ENCODE measurements at regions not wholly inside any gene's neighbourhood (a gene's known extent, or its start where the extent isn't known, plus 50 kb on each side); places are given as distances from the start of the nearest gene placed in this dataset.

DNA sequence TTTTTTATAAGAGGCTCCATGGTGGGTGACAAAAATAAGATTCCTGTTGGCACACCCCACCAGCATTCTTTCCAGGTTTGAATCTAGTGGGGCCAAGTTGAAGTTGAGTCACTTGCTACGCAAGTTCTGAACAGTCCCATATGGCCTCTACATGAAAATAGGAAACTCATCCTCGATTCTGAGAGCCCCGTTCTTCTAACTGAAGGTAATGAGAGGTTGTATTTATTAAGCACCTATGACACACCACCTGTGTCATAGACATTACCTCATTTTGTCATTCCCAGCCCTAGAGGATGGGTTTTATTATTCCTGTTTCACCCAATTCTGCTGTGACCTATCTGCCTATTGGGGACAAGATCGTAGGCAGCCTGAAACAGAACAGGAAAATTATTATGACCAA is 131.7 kb downstream of the ACTL7B start:
- FAIRE-seq (no peak), DNase-seq (ENCODE audit: insufficient read length, low spot score) (no peak)

DNA sequence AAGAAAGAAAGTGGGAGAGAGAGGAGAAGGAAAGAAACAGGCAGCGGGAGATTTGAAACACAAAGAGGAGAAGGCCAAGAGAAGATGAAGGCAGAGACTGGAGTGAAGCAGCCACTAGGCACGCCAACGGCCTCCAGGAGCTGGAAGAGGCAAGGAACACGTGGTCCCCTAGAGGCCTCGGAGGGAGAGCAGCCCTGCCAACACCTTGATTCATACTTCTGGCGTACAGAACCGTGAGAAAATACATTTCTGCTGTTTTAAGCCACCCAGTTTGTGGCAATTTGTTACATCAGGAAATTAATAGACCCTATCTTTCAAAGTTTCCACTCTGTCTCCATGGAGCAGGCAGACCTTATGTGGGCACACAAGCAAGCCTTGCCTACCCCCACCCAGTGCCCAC is 133.4 kb downstream of the ACTL7B start:
- DNase-seq (ENCODE audit: insufficient read length, low spot score) (no peak), FAIRE-seq (no peak)

DNA sequence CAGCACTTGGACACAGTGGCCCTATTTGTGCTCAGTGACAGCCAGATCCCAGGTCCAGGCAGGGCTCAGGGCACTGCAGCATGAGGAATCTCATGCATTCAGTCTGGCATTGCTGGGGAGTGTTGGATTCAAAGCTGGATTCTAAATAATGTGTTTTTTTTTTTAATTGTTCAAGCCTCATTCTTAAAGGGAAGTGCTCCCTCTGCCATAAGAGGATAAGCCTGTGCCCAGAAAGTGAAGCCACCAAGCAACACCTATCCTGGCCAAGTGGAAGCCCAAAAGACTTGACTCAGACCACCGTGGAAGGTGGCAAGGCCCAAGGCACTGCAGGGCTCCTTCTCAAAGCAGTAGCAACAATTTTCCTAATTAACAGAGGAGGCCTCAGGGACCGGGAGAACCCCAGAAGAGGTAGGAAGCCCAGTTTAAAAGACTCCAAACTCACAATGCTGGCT is 135.6 kb downstream of the ACTL7B start:
- no peak for FAIRE-seq

DNA sequence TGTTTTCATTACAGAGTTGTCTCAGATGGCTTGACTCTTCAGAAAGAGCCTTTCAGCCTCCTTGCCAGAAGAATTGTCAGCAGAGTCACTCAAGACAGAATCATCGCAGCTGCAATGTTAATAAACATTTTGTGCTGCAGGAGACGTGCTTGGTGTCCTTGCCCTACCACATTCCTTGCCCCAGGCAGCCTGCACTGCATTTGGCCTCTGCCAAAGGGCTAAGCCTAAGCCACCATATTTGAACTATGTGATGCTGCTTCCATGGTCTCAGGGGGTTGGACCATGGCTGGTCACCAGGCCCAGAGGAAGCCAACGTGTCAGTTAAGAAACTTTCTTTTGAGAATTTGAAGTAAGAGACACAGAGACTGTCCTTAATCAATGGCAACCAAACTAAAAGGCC is 145.4 kb downstream of the ACTL7B start:
- no peak for FAIRE-seq
- no peak for DNase-seq (ENCODE audit: insufficient read length, low spot score)

More for the DNA sequence above, 135.6 kb downstream of the ACTL7B start:
- DNase-seq (ENCODE audit: insufficient read length, low spot score) = no peak

DNA sequence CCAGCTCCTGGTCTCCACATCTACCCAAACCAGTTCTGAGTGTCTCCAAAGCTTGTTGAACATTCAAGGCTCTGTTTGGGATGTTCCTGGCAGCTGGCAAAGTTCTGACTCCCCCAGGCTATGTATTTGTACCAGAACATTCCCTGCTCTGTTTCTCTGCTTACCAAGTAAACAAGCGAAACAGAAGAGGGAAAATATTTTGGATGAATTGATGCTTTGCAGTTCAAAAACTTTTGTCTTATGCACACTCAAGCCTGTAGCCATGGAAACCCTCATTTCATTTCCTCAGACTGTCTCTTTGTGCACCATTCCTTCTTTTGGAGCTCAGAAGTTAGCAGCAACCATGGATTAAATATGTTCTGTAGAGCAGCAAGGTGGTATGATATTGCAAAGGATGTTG is 145.8 kb downstream of the ACTL7B start:
- DNase-seq (ENCODE audit: insufficient read length, low spot score) (no peak), FAIRE-seq (no peak)

DNA sequence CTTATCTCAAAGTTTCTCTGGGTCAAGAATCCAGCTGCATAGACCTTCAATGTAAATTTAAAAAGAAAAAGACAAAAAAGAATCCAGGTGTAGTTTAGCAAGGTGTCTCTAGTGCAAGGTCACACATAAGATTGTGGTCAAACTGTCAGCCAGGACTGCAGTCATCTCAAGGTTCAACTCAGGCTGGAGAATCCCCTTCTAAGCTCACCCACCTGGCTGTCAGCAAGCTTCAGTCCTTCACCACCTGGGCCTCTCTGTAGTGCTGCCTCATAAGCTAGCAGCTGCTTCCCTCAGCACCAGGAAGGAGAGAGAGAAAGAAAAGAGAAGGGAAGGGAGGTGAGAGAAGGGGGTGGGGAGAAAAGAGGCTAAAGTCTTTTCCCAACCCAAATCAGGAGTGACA is 146.7 kb downstream of the ACTL7B start:
- no peak for DNase-seq (ENCODE audit: insufficient read length, low spot score)
- no peak for FAIRE-seq

DNA sequence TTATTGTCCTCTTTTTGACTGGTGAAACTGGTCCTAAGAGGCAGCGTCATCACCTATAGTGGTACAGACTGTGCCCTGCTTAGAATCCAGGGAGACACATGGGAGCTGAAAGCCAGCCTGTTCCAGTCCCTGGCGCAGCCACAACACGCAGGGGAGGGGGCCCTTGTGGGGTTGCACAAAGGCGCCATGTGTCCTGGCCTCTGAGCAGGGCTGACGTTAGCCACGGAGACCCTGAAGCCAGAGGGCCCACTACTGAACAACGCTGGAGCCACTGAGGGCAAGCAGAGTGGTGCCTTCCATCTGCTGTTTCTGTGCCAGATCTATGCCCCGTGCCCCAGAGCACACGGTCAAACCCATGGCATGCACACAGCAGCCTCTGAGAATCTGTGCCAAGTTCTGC is 147.3 kb downstream of the ACTL7B start:
- DNase-seq (ENCODE audit: insufficient read length, low spot score) (no peak), FAIRE-seq (no peak)

DNA sequence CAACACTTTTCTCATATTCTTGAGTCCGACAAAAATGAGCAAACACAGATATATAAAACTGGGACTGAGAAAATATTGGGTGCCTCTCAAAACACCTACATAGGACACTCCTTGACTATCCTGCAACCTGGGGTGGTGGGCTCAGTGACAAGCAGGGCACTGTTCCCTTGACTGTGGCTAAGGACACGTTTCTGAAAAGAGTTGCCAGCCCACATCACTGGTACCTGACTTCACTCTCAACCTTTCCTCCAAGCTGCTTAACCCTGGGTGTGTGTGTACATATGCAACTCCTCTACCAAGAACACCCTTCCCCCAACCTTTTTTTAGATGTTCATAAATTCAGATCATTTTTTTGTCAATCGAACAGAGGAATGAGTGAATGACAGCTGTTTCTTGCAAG is 148.7 kb downstream of the ACTL7B start:
- no peak for DNase-seq (ENCODE audit: insufficient read length, low spot score)

DNA sequence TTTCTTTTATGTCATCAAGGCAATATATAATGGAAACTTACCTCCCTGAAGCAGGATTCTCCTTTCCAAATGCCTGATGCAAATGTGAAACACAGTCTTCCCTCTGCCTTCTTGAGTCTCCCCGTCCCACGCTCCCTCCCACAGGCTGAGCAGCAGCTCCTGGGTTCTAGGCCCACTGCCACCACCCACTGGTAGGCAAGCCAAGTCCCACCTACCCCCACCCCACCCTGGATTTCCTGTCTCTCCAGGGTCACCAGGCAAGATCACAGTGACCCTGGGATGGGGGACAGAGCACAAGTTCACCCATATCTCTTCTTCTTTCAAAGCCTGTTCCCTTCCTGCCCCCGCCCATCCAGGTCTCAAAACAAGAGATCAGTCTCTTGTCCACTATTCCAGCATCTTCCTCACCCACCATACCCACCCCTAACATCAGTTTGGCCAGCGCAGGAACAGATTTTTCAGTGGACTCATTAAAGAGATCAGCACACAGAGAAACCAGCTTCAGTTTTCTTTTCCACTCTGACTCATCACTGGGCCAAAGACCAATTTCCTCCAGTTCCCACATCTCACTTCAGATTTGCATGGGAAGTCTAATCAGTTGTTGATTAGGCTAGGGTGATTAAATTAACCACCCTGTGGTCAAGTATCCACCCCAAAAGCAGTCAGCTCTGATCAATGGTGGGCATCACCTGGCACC is 151.5 kb downstream of the ACTL7B start:
- DNase-seq (ENCODE audit: insufficient read length, low spot score) (no peak), FAIRE-seq (no peak)

More for the DNA sequence above, 148.7 kb downstream of the ACTL7B start:
- FAIRE-seq = no peak

DNA sequence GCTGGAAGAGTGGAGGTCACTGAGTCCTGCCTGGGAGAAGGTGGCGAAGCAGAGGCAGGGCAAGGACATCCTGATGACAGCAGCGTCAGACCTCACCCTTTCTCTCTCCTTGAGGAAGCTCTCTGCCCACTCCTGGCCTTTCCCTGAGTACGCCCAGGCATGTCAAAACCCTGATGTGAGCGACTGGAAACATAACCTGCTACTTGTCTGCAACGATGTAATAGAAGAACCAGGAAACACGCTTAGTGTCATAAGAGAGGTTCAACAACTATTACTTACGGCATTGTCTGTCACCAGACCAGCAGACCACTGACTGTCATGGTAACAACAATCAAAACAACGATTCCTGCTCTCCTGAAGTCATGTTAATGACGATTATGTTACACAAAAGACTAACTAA is 152.4 kb downstream of the ACTL7B start:
- no peak for FAIRE-seq
- no peak for DNase-seq (ENCODE audit: insufficient read length, low spot score)

DNA sequence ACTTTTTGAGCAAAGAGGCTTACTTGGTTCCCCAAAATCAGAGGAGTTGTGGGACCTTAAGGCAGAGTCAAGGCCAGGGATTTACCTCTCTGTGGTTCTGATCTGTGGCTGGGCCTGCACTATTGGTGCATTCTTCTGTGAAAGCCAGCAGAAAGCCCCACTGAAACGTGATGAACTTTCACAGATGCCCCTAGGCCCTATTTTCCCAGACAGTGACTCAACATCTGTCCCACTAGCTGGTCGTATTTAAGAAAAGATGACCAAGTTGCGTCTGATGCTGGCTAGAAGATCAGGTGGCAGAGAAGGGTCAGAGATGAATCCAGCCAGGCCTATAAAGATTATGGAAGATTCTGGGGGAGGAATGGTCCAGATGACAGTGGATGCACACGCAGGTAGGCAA is 153.1 kb downstream of the ACTL7B start:
- no peak for FAIRE-seq
- no peak for DNase-seq (ENCODE audit: insufficient read length, low spot score)

DNA sequence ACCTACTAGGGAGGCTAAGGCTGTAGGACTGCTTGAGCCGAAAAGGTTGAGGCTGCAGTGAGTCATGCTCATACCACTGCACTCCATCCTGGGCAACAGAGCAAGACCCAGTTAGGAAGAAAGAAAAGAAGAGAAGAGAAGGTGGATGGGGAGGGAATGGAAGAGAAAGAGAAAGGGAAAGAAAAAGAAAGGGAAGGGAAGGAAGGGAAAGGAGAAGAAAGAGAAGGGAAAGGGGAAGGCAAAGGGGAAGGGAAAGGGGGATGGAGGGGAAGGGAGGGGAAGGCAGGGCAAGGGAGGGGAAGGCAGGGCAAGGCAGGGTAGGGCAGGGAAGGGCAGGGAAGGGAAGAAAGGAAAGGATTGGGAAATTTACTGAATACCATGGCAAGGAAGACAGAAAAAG is 157.0 kb downstream of the ACTL7B start:
- no peak for FAIRE-seq
- no peak for DNase-seq (ENCODE audit: insufficient read length, low spot score)

DNA sequence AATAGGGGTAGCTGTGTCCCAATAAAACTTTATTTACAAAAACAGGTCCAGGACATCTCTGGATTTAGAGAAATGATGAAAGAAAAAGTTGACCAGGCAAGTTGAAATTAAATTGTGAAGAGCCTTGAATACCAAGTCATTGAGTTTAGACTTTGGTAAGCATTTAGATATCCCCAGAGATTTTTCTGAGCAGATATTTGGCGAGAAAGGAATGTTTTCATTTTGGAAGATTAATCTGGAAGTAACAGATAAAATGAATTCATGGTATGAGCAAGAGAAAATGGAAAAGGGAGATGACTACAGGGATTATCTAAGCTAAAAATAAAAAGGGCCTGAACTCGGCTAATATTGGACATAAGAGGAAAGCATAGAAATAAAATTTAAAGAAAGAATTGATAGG is 157.6 kb downstream of the ACTL7B start:
- FAIRE-seq = no peak
- no peak for DNase-seq (ENCODE audit: insufficient read length, low spot score)

DNA sequence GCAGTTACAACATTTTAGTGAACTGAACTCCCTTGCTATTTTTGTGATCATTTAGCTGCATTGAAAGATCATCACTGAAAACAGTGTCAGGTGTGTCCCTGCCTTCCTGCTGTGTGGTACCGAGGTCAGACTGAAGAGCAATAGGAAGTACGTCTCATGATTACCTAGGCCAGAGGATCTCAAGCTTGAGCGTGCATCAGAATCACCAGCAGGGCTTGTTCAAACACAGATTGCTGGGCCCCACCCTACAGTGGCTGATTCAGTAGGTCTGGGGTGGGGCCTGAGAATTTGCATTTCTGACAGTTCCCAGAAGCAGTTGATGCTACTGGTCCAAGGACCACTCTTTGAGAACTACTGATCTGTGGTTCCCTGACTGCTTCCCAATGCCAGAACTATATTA is 159.6 kb downstream of the ACTL7B start:
- DNase-seq (ENCODE audit: insufficient read length, low spot score) (no peak), FAIRE-seq (no peak)

DNA sequence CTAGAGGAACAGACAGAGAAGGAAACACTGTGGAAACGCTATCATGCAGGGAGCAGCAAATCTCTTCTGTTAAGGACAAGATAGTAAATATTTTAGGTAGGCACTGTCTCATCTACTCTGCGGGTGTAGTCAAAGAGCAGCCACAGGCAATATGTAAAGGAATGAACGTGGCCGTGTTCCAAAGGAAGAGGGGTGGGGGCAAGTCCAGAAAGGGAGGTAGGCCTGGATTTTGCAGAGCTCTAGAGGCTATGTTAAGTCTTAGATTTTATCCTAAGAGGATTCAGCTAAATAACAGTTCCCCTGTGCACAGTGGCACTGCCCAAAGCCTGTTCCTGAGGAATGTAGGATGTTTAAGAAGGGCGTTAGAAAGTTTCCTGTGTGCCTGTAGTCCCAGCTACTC is 161.6 kb downstream of the ACTL7B start:
- DNase-seq (ENCODE audit: insufficient read length, low spot score) (no peak), FAIRE-seq (no peak)

DNA sequence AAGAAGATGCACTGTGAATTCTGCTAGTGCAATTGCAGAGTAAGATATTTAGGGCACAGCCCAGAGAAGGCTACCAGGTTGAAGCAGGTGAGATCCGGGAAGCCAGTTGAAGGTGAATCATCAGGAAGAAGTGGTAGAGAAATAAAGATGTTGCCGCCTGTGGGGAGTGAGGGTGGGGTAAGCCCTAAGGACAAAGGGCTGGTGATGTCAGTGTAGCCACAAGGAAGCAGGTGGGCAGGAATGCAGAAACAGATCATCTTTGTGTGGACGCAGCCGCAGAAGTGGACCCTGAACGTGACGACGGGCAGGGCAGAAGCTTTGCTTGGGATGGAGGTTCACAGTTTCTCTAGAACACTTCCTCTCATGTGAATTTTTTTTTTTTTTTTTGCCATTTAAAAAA is 164.2 kb downstream of the ACTL7B start:
- no peak for DNase-seq (ENCODE audit: insufficient read length, low spot score)
- no peak for FAIRE-seq

DNA sequence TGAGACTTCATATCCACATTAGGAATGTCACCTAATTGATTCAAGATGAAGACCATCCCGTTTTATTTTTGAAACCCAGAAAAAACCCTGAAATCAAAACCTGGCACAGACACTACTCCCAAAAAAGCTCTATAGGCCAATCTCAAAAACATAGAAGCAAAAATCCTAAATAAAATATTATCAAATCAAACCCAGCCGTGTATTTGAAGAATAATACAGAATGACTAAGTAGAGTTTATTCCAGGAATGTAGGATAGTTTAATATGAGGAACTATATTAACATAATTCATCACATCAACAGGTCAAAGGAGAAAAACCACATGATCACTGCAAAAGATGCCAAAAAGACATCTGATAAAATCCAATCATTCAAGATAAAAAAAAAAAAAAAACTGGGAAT is 167.1 kb downstream of the ACTL7B start:
- no peak for FAIRE-seq

DNA sequence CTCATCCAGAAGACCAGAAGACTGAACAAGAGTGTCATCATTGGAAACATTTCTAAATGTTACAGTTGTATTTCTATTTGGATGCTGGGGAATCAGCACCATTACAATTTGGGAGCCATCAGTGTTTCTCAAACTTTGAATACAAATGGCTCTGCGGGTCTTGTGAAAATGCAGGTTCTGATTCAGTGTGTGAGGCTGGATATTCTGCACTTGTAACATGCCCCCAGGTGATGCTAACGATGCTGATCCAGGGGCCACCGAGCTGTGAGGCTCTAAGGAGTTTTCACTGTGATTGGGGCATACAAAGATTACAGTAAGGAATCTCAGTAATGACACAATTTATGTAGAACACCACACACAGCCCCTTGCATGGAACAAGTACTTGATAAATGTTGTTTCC is 167.7 kb downstream of the ACTL7B start:
- DNase-seq (ENCODE audit: insufficient read length, low spot score) (no peak), FAIRE-seq (no peak)

More for the DNA sequence above, 167.1 kb downstream of the ACTL7B start:
- DNase-seq (ENCODE audit: insufficient read length, low spot score) = no peak

DNA sequence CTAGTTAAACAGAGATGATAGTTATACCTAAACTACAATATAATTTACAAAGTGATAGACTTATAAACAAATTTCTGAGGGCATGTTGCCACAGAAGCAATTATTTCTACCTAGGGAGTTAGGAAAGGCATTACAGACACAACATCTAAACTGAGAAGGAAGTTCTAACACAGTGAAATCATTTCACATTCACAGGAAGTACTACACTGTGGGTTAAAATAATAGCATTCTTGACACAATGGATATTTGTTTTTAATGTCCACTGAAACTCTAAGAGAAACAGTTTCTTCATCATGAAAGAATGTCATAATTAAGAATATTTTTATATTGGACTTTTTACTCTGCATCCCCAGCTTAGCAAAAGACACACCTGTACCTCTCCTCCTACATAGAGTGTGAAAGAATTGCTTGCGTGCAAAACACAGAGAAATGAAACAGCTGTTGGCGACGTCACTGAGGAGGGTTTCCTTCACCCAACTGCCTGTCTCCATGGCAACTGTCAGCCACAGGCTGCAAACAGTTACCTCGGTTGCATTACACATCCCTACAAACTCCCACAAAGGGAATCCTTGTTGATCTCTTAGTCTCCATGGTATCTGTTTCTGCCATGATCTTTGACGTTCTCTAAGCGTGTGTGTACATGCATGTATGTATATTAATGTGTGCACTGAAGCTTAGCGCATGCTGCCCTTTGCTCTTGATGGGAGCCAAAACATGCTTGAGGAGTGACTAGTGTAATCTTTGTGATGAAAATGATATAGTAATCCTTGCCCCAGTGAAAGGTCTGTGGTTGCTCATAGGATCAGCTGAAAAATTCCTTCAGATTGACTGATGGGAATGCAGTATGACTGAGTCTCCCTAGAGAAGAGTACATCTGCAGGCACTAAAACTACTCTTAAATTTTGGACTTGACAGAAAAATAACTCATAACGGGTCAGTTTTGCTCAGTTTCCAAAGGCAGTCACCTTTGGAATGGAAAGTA is 168.5 kb downstream of the ACTL7B start:
- FAIRE-seq (no peak), DNase-seq (ENCODE audit: insufficient read length, low spot score) (no peak)

DNA sequence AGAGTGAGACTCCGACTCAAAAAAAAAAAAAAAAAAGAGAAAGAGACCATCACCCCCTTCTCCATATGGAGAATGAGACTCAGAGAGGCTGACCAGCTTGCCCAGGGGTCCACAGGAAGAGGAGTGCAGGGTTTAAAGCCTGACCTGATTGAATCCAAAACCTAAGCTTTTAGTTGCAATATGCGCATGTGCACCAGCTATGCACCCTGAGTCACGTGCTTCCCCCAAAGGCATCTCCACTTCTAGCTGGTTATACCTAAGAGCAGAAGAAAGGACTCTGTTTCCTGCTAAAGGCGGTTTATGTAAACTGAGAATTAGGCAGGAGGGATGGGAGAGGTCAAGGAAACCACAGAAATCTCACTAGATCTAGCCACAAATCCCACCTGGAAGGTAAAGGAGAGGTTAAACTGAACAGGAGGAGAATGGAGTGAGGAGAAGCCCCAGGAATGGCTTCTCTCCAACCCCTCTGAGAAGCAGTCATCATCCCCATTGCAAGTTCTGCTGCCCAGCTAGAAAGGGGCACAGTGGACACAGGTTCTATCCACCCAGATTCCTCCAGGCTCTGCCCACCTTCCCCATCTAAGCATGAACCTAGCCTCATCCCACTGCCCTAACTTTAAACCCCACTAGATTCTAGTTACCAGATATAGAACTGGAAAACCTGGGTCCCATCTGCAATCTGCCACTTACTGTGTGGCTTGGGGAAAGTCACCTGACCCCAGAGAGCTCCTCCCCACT is 171.3 kb downstream of the ACTL7B start:
- no peak for DNase-seq (ENCODE audit: insufficient read length, low spot score)
- FAIRE-seq = no peak

DNA sequence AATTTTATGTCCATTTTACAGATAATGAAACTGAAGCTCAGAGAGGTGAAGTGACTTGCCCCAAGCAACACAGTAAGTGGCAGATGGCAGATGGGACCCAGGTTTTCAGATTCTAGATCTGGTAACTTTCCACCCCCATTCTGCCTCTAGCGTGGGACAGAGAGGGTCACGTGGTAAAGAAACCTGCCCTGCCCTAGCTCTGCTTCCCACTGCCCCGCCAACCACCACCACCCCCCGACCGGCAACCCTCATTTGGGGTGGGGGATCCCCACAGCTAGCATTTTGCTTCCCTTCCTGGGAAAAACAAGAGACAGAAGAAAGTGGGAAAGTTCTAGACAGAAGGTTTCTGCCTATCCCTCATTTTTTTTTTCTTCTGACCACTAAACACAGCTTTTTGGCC is 172.5 kb downstream of the ACTL7B start:
- DNase-seq (ENCODE audit: insufficient read length, low spot score) (no peak), FAIRE-seq (no peak)

Data from HTR-8/SVneo (cell line).